Activated B cell treated with CpG ODN at 0.5 μM for 24 hours (primary cell): ENCODE measurements at regions not wholly inside any gene's neighbourhood (a gene's known extent, or its start where the extent isn't known, plus 50 kb on each side); places are given as distances from the start of the nearest gene placed in this dataset.

Experiments
- ATAC-seq: fragments of 200-7000 bp; cut with Tn5 transposase; one replicate; pipeline ENCODE4 v1.10.0; 2021; ENCODE audit warnings: low read depth, mild to moderate bottlenecking, moderate library complexity
- CTCF ChIA-PET: fragments of 350-600 bp; sonication (Branson Sonifier 250); formaldehyde crosslinking; loops from one replicate; lab custom pipeline; 2021; ENCODE audit warnings: antibody characterized with exemption; lab: Charles Lee
- POLR2A ChIA-PET: fragments of 350-600 bp; sonication (Branson Sonifier 250); formaldehyde crosslinking; loops from one replicate; lab custom pipeline; 2021; ENCODE audit warnings: antibody characterized with exemption; lab: Charles Lee
- DNase-seq: peaks from one replicate; pipeline ENCODE4 v3.0.0; 2022
- H3K27ac Mint-ChIP-seq: one replicate; pipeline ENCODE4 v1.8.0; 2020; ENCODE audit warnings: mixed read lengths
- H3K27me3 Mint-ChIP-seq: one replicate; pipeline ENCODE4 v1.8.0; 2021; ENCODE audit warnings: mixed read lengths
- H3K36me3 Mint-ChIP-seq: one replicate; pipeline ENCODE4 v1.8.0; 2021; ENCODE audit warnings: low read depth, mixed read lengths
- H3K4me1 Mint-ChIP-seq: one replicate; pipeline ENCODE4 v1.8.0; 2021; ENCODE audit warnings: mixed read lengths
- H3K4me3 Mint-ChIP-seq: one replicate; pipeline ENCODE4 v1.8.0; 2020; ENCODE audit warnings: mild to moderate bottlenecking, mixed read lengths
- H3K9me3 Mint-ChIP-seq: one replicate; pipeline ENCODE4 v1.8.0; 2020; ENCODE audit warnings: mixed read lengths
- intact Hi-C: fragments of 100-400 bp; cut with micrococcal nuclease; formaldehyde crosslinking; loops from one replicate; pipeline ENCODE4 v1.15.1; 2024
- TF ChIP-seq, protein P1 (sequence below): fragments of 200-600 bp; IDR thresholded peaks from one replicate; pipeline ENCODE4 v1.8.0; 2022; ENCODE audit warnings: antibody characterized with exemption, mild to moderate bottlenecking

- no peak overlapping the region for H3K4me3 Mint-ChIP-seq
- intact Hi-C loops, result no loop called here
- TF ChIP-seq, protein P1, sequence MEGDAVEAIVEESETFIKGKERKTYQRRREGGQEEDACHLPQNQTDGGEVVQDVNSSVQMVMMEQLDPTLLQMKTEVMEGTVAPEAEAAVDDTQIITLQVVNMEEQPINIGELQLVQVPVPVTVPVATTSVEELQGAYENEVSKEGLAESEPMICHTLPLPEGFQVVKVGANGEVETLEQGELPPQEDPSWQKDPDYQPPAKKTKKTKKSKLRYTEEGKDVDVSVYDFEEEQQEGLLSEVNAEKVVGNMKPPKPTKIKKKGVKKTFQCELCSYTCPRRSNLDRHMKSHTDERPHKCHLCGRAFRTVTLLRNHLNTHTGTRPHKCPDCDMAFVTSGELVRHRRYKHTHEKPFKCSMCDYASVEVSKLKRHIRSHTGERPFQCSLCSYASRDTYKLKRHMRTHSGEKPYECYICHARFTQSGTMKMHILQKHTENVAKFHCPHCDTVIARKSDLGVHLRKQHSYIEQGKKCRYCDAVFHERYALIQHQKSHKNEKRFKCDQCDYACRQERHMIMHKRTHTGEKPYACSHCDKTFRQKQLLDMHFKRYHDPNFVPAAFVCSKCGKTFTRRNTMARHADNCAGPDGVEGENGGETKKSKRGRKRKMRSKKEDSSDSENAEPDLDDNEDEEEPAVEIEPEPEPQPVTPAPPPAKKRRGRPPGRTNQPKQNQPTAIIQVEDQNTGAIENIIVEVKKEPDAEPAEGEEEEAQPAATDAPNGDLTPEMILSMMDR, result no peak
- no peaks in the 10 kb centered on the region for H3K36me3 Mint-ChIP-seq
- DNase-seq, result no peak
- ChIA-PET POLR2A (no interaction called here), CTCF (no interaction called here)
- ATAC-seq, result no peak
- H3K27ac Mint-ChIP-seq, result no peak overlapping the region
- peaks cover 2% of the 10 kb centered on the region for H3K27me3 Mint-ChIP-seq
- no peaks in the 10 kb centered on the region for H3K9me3 Mint-ChIP-seq
- H3K4me1 Mint-ChIP-seq, result no peaks in the 10 kb centered on the region
These were observed 113.2 kb upstream of the TENT5A start for GRCh38 chr6:81865712-81866111.

- intact Hi-C loops, result no loop called here
- ChIA-PET CTCF (no interaction called here), POLR2A (no interaction called here)
- DNase-seq (no peak), ATAC-seq (no peak)
- H3K9me3 Mint-ChIP-seq, result no peaks in the 10 kb centered on the region
- no peaks in the 10 kb centered on the region for H3K36me3 Mint-ChIP-seq
- no peaks in the 10 kb centered on the region for H3K4me1 Mint-ChIP-seq
- peaks cover 2% of the 10 kb centered on the region for H3K27me3 Mint-ChIP-seq
- TF ChIP-seq, protein P1, result no peak
- no peak overlapping the region for H3K4me3 Mint-ChIP-seq
- H3K27ac Mint-ChIP-seq, result no peak overlapping the region
These were observed 111.6 kb upstream of the TENT5A start for GRCh38 chr6:81864124-81864523.

DNA sequence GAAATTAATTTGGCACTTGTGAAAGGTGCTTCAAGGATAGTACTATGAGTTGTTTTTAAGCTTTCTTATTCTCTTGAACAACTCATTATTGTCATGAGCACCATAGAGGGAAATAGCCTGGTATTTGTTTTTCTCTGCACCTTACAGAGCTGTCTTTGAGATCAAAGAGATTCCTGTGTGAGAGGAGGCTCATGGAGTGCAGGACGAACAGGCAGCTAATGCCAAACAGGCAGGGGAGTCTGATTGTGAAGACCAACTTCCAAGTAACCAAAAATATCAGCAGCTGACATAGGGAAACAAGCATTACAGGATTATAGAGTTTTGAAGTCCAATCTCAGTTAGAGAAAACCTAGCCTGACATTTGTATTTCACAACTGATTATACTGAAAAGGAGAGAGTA, 110.6 kb upstream of the TENT5A start:
- H3K4me3 Mint-ChIP-seq, result no peak overlapping the region
- intact Hi-C loops, result no loop called here
- POLR2A ChIA-PET, result no interaction called here
- TF ChIP-seq, protein P1, result no peak
- CTCF ChIA-PET, result no interaction called here
- no peaks in the 10 kb centered on the region for H3K9me3 Mint-ChIP-seq
- DNase-seq (no peak), ATAC-seq (no peak)
- H3K4me1 Mint-ChIP-seq, result no peaks in the 10 kb centered on the region
- H3K36me3 Mint-ChIP-seq, result no peaks in the 10 kb centered on the region
- H3K27me3 Mint-ChIP-seq, result peaks cover 2% of the 10 kb centered on the region
- H3K27ac Mint-ChIP-seq, result no peak overlapping the region

GRCh38 chr6:81861281-81861680, 108.8 kb upstream of the TENT5A start:
- intact Hi-C loops, result no loop called here
- TF ChIP-seq, protein P1, result no peak

DNA sequence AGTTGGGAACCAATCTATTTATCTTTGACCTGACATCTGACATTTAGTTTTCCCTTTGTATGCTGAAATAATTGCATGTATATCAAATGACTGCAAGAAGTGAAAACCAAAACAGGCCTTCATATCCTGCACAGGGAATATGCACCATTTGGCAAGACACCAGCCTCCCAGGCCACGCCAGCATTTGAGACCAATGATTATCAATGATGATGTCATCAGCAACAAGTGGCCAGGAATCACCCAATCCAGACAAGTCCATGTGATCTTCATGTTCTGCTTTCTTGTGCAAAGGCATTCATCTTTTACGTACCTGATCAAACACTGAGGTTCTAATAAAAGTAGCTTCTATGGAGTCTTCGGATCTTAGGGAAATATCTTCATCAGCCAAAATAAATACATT, 107.4 kb upstream of the TENT5A start:
- ChIA-PET CTCF (no interaction called here), POLR2A (no interaction called here)
- H3K27me3 Mint-ChIP-seq, result no peaks in the 10 kb centered on the region
- no peaks in the 10 kb centered on the region for H3K4me1 Mint-ChIP-seq
- no peak overlapping the region for H3K4me3 Mint-ChIP-seq
- H3K9me3 Mint-ChIP-seq, result no peaks in the 10 kb centered on the region
- TF ChIP-seq, protein P1, result no peak
- intact Hi-C loops, result no loop called here
- DNase-seq (no peak), ATAC-seq (no peak)
- H3K27ac Mint-ChIP-seq, result no peak overlapping the region
- H3K36me3 Mint-ChIP-seq, result no peaks in the 10 kb centered on the region

More at GRCh38 chr6:81861281-81861680, 108.8 kb upstream of the TENT5A start:
- POLR2A ChIA-PET, result no interaction called here
- Mint-ChIP-seq H3K4me3 (no peak overlapping the region), H3K27me3 (peaks cover 2% of the 10 kb centered on the region), H3K4me1 (no peaks in the 10 kb centered on the region), H3K9me3 (no peaks in the 10 kb centered on the region), H3K36me3 (no peaks in the 10 kb centered on the region), H3K27ac (no peak overlapping the region)
- CTCF ChIA-PET, result no interaction called here
- DNase-seq (no peak), ATAC-seq (no peak)
